H9 (cell line): ENCODE measurements at regions not wholly inside any gene's neighbourhood (a gene's known extent, or its start where the extent isn't known, plus 50 kb on each side); places are given as distances from the start of the nearest gene placed in this dataset.

Experiments used
- DNase-seq: peaks from one replicate; pipeline ENCODE4 v3.0.0-alpha.2; 2017
- H2AFZ ChIP-seq: one replicate; pipeline ENCODE4 v1.6.1; 2013; ENCODE audit warnings: mild to moderate bottlenecking, low read length, control low read depth, moderate library complexity
- H2AK5ac ChIP-seq: 2 replicates; pipeline ENCODE4 v1.6.1; 2013; ENCODE audit warnings: low read length, control low read depth, mixed read lengths; ENCODE audit not compliant: insufficient read length
- H2BK120ac ChIP-seq: one replicate; pipeline ENCODE4 v1.6.1; 2013; ENCODE audit warnings: low read depth, mild to moderate bottlenecking, low read length, control low read depth, inconsistent platforms; ENCODE audit not compliant: poor library complexity, severe bottlenecking
- H2BK12ac ChIP-seq: 2 replicates; pipeline ENCODE4 v1.6.1; 2013; ENCODE audit warnings: low read length, control low read depth, mixed read lengths, low read depth; ENCODE audit not compliant: insufficient read length
- H2BK15ac ChIP-seq: 2 replicates; pipeline ENCODE4 v1.6.1; 2013; ENCODE audit warnings: low read depth, low read length, control low read depth
- H2BK20ac ChIP-seq: one replicate; pipeline ENCODE4 v1.6.1; 2013; ENCODE audit warnings: low read depth, mild to moderate bottlenecking, low read length, control low read depth, inconsistent platforms; ENCODE audit not compliant: poor library complexity, severe bottlenecking
- H2BK5ac ChIP-seq: 2 replicates; pipeline ENCODE4 v1.6.1; 2013; ENCODE audit warnings: low read length, control low read depth, mixed read lengths; ENCODE audit not compliant: insufficient read length
- H3K14ac ChIP-seq: 2 replicates; pipeline ENCODE4 v1.6.1; 2013; ENCODE audit warnings: low read length, control low read depth; ENCODE audit not compliant: insufficient read depth
- H3K18ac ChIP-seq: 2 replicates; pipeline ENCODE4 v1.6.1; 2013; ENCODE audit warnings: low read depth, mild to moderate bottlenecking, mixed read lengths, low read length, control low read depth; ENCODE audit not compliant: insufficient read length
- H3K23ac ChIP-seq: 2 replicates; pipeline ENCODE4 v1.6.1; 2013; ENCODE audit warnings: low read length, control low read depth, mixed read lengths, low read depth; ENCODE audit not compliant: insufficient read length
- H3K23me2 ChIP-seq: 2 replicates; pipeline ENCODE4 v1.6.1; 2013; ENCODE audit warnings: low read depth, mild to moderate bottlenecking, mixed read lengths, low read length, control low read depth; ENCODE audit not compliant: insufficient read length, poor library complexity, severe bottlenecking
- H3K27ac ChIP-seq: 2 replicates; pipeline ENCODE4 v1.5.1; 2013; ENCODE audit warnings: low read length, control low read depth, mixed read lengths, low read depth; ENCODE audit not compliant: insufficient read length
- H3K27me3 ChIP-seq: 2 replicates; pipeline ENCODE4 v1.6.1; 2013; ENCODE audit warnings: low read length, control low read depth, inconsistent platforms; ENCODE audit not compliant: insufficient read depth
- H3K4ac ChIP-seq: 2 replicates; pipeline ENCODE4 v1.6.1; 2013; ENCODE audit warnings: low read depth, mild to moderate bottlenecking, control low read depth, inconsistent platforms, low read length, moderate library complexity
- H3K4me1 ChIP-seq: 2 replicates; pipeline ENCODE4 v1.6.1; 2013; ENCODE audit warnings: low read length, control low read depth, inconsistent platforms; ENCODE audit not compliant: insufficient read depth
- H3K4me2 ChIP-seq: 2 replicates; pipeline ENCODE4 v1.6.1; 2013; ENCODE audit warnings: low read length, control low read depth, mixed read lengths; ENCODE audit not compliant: insufficient read length, insufficient read depth
- H3K56ac ChIP-seq: 2 replicates; pipeline ENCODE4 v1.6.1; 2013; ENCODE audit warnings: low read depth, mild to moderate bottlenecking, mixed read lengths, low read length, control low read depth; ENCODE audit not compliant: insufficient read length
- H3K79me1 ChIP-seq: 2 replicates; pipeline ENCODE4 v1.6.1; 2013; ENCODE audit warnings: low read depth, mild to moderate bottlenecking, moderate library complexity, low read length, control low read depth, inconsistent platforms; ENCODE audit not compliant: insufficient read depth, poor library complexity, severe bottlenecking
- H3K79me2 ChIP-seq: 2 replicates; pipeline ENCODE4 v1.6.1; 2013; ENCODE audit warnings: low read length, control low read depth, inconsistent platforms; ENCODE audit not compliant: insufficient read depth
- H3K9ac ChIP-seq: 2 replicates; pipeline ENCODE4 v1.6.1; 2013; ENCODE audit warnings: low read length, control low read depth, mixed read lengths; ENCODE audit not compliant: insufficient read length; ENCODE audit errors: extremely low read depth
- H3K9me3 ChIP-seq: one replicate; pipeline ENCODE4 v1.6.1; 2013; ENCODE audit warnings: low read depth, low read length, inconsistent platforms; ENCODE audit not compliant: control insufficient read depth
- H3T11ph ChIP-seq: one replicate; pipeline ENCODE4 v1.6.1; 2013; ENCODE audit warnings: mild to moderate bottlenecking, low read length, control low read depth, inconsistent platforms
- H4K20me1 ChIP-seq: one replicate; pipeline ENCODE4 v1.6.1; 2013; ENCODE audit not compliant: control insufficient read depth, insufficient read length, insufficient read depth
- H4K5ac ChIP-seq: 2 replicates; pipeline ENCODE4 v1.6.1; 2013; ENCODE audit warnings: low read depth, mild to moderate bottlenecking, mixed read lengths, low read length, control low read depth; ENCODE audit not compliant: insufficient read length
- H4K8ac ChIP-seq: replicated peaks from 2 replicates; pipeline ENCODE4 v1.6.1; 2013; ENCODE audit warnings: low read length, control low read depth, mixed read lengths, low read depth; ENCODE audit not compliant: insufficient read length
- H4K91ac ChIP-seq: 2 replicates; pipeline ENCODE4 v1.6.1; 2013; ENCODE audit warnings: low read depth, mild to moderate bottlenecking, moderate library complexity, mixed read lengths, low read length, control low read depth; ENCODE audit not compliant: insufficient read length
- H3K27ac Mint-ChIP-seq, 3 experiments: 2 replicates in 2 of 3; 3 replicates in 1 of 3; pipeline ENCODE4 v1.8.0; 2020 to 2021; ENCODE audit warnings: mixed read lengths in 3 of 3, mild to moderate bottlenecking in 1 of 3, moderate library complexity in 1 of 3
- H3K27me3 Mint-ChIP-seq: 2 replicates; pipeline ENCODE4 v1.8.0; 2021; ENCODE audit warnings: low read depth, mild to moderate bottlenecking, moderate library complexity, mixed read lengths
- H3K36me3 Mint-ChIP-seq, 3 experiments: 2 replicates in 2 of 3; 3 replicates in 1 of 3; pipeline ENCODE4 v1.8.0; 2020 to 2021; ENCODE audit warnings: low read depth in 3 of 3, mixed read lengths in 3 of 3; ENCODE audit not compliant: insufficient read depth in 1 of 3
- H3K4me1 Mint-ChIP-seq, 2 experiments: 2 replicates each; pipeline ENCODE4 v1.8.0; 2020; ENCODE audit warnings: mixed read lengths in 2 of 2
- H3K4me3 Mint-ChIP-seq, 2 experiments: 2 replicates in 1 of 2; 3 replicates in 1 of 2; pipeline ENCODE4 v1.8.0; 2020 to 2021; ENCODE audit warnings: mild to moderate bottlenecking in 2 of 2, mixed read lengths in 2 of 2, moderate library complexity in 1 of 2
- H3K9me3 Mint-ChIP-seq, 2 experiments: 2 replicates in 1 of 2; 3 replicates in 1 of 2; pipeline ENCODE4 v1.8.0; 2020; ENCODE audit warnings: mild to moderate bottlenecking in 2 of 2, mixed read lengths in 2 of 2, moderate library complexity in 1 of 2
- CTCF ChIP-seq: fragments of 200-600 bp; sonication (generic); conservative IDR thresholded peaks from 3 replicates; pipeline ENCODE4 v1.8.0; 2021; ENCODE audit warnings: antibody characterized with exemption, mild to moderate bottlenecking

GRCh38 chr5:112014783-112015395 is 257.9 kb upstream of the NREP start:
- no peaks in the 10 kb centered on the region for H3K4me1 Mint-ChIP-seq
- Histone ChIP-seq H2BK120ac (no peak overlapping the region), H3K4me2 (no peak overlapping the region), H3K9me3 (no peaks in the 10 kb centered on the region), H3T11ph (no peak overlapping the region), H3K23me2 (no peaks in the 10 kb centered on the region), H2BK15ac (no peak overlapping the region), H2BK5ac (no peak overlapping the region), H2AK5ac (no peak overlapping the region), H4K20me1 (no peaks in the 10 kb centered on the region), H3K79me1 (no peaks in the 10 kb centered on the region), H4K91ac (no peak overlapping the region), H3K14ac (no peak overlapping the region), H3K23ac (no peak overlapping the region), H3K56ac (no peak overlapping the region), H3K79me2 (no peaks in the 10 kb centered on the region), H3K18ac (no peak overlapping the region), H4K8ac (no peak overlapping the region), H2BK20ac (no peak overlapping the region), H3K27me3 (no peaks in the 10 kb centered on the region), H3K4me1 (no peaks in the 10 kb centered on the region), H2BK12ac (no peak overlapping the region), H3K4ac (no peak overlapping the region), H3K9ac (no peak overlapping the region), H3K27ac (no peak overlapping the region), H4K5ac (no peak overlapping the region), H2AFZ (no peak overlapping the region)
- H3K27me3 Mint-ChIP-seq: no peaks in the 10 kb centered on the region
- no peak overlapping the region for H3K27ac Mint-ChIP-seq
- H3K36me3 Mint-ChIP-seq: no peaks in the 10 kb centered on the region
- H3K9me3 Mint-ChIP-seq: no peaks in the 10 kb centered on the region
- no peak overlapping the region for H3K4me3 Mint-ChIP-seq
- no peak for DNase-seq
- TF ChIP-seq CTCF: no peak
